Activated gamma-delta T cell treated with Interleukin-2 at 50 U/mL for 16 hours (primary cell): ENCODE measurements at regions not wholly inside any gene's neighbourhood (a gene's known extent, or its start where the extent isn't known, plus 50 kb on each side); places are given as distances from the start of the nearest gene placed in this dataset.
"Not testable (repeated sequence)": the region's sequence is repeated elsewhere in the genome, so short reads cannot be mapped to it uniquely, and the experiment has no call there.

Source experiments
- DNase-seq: peaks from one replicate; pipeline ENCODE4 v3.0.0-alpha.2; 2020

DNA sequence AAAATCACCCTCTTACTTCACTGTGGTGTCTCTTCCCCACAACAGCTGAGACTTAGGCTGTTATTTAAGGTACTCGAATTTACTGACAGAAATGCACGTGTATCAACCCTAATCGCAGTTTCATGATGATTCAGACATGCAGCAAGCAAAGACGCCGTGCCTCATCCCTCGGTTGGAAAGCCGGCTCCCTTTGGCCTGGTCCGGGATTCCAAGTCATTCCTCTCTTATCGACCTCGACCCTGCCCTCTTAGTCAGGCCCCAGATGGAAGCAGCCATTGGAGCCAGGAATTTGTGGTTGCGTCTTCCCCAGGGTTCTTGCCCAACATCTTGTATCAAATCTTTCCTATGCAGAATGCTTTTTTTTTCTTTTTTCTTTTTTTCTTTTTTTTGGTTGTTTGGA, 229.5 kb downstream of the GATA3 start:
- DNase-seq: no peak

DNA sequence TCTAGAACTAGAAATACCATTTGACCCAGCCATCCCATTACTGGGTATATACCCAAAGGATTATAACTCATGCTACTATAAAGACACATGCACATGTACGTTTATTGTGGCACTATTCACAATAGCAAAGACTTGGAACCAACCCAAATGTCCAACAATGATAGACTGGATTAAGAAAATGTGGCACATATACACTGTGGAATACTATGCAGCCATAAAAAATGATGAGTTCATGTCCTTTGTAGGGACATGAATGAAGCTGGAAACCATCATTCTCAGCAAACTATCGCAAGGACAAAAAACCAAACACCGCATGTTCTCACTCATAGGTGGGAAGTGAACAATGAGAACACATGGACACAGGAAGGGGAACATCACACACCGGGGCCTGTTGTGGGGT, 231.5 kb downstream of the GATA3 start:
- not testable (repeated sequence) for DNase-seq

DNA sequence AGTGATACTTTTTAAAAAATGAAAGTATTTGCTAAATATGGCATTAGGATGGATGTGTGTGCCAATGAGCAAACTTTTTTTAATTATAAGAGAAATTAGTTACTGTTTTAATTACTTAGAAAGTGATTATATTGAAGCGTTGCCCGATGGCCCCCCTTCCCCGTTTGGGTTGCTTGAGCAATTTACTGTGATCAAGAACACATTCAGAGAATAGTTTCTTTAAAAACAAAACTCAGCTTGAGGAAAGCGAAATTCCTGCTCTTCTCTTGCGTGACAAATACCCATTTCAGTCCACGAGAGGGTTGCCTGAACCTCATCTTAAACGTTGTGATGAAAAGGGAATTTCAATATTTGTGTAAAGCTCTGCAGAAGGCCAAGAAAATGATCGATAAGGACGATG, 234.1 kb downstream of the GATA3 start:
- DNase-seq: no peak

DNA sequence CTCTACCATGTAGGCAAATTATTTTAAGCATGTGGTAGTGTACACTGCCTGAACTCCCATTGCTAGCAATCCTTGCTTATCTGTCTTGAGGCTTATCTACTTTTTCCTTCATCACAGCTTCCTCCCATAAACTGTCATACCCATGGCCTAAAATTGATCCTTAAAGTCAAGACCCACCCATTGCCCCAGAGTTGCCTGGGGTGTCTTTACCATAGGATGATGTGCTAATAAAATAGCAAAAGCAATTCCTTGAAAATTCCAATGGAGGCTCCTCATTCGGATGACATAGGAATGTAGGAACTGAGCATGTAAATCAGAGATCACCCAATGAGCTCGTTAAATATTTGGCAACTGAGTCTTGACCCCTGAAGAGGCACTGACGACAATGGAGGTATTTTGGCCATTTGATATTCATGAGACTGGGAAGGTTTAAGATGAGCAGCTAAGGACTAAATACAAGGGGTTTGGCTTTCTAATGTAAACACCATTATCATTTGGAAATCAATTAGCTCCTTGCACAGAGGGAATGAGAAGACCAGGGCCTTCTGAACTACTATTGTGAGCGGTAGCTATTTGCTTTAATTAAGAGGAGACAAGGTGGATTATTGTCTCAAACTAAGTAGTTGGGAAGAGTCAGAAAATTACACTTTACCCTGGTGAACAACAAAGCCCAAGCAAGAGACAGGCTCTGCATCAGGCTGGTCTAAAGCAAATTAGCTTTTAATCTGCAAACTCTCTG, 234.9 kb downstream of the GATA3 start:
- no peak for DNase-seq

DNA sequence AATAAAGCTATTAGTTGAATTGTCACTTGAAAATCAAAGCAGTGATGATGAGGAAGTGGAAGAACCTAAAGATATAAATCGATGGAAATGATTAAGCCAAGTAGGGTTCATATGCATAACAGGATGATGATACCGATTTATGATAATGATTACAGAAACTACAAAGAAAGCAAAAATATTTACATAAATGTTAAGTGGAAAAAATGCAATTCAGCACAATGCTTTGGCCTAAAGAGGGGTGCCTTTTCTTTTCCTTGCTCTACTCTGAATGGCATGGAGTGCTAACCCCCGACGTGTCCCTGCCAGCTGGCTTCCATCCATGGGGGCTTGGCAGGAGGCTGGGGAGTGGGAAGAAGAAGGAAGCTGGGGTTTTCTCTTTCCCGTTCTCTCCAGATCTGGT, 240.3 kb downstream of the GATA3 start:
- no peak for DNase-seq

DNA sequence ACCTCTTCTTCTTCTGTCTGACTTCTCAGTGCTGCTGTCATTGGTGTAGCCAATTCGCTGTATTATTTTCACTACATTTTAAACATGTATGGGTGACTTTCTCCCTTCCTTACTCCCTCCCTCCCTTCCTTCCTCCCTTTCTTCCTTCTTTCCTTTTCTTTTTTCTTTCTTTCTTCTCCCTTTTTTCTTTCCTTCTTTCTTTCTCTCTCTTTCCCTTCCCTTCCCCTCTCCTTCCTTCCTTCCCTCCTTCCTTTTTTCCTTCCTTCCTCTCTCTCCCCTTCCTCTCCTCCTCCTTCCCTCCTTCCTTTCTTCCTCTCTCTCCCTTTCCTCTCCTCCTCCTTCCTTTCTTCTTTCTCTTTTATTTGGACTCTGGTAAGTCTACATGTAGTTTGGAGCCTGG, 240.8 kb downstream of the GATA3 start:
- DNase-seq: no peak

GRCh38 chr10:8296090-8296733, 241.7 kb downstream of the GATA3 start:
- no peak for DNase-seq

DNA sequence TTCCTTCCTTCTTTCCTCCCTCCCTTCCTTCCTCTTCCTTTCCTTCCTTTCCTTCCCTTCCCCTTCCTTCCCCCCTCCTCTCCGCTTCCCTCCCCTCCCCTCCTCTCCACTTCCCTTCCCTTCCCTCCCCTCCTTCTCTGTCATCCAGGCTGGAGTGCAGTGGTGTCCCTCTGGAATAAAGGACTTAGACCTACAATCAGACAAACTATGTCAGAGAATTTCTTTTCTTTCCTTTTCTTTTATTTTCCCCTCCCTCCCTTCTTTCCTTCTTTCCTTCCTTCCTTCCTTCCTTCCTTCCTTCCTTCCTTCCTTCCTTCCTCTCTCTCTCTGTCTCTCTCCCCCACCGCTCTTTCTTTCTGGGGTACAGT, 242.2 kb downstream of the GATA3 start:
- DNase-seq: no peak

- no peak for DNase-seq
These were observed 242.6 kb downstream of the GATA3 start for GRCh38 chr10:8297107-8297506.

- DNase-seq: no peak
These were observed 243.5 kb downstream of the GATA3 start for GRCh38 chr10:8297959-8298358.

GRCh38 chr10:8298896-8299570, 244.5 kb downstream of the GATA3 start:
- DNase-seq: no peak

DNA sequence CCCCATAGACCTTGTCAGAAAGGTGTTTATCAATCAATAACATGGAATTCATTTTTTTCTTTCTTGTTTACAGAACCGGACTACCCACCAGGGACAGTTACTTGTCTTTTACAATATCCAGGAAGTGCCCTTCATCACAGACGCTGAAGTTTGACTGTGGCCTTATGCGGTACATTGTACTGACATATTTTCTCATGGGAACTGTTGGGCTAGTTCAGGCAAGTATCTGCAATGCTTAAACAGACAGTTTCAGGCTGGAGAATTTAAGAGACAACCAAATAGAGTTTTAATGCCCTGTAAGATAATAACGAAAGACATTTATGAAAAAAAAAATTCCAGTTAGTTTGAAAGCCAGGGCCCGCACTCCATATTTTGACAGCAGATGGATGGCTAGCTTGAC, 246.4 kb downstream of the GATA3 start:
- DNase-seq: no peak

- no peak for DNase-seq
These were observed 246.8 kb downstream of the GATA3 start for GRCh38 chr10:8301333-8301732.

- no peak for DNase-seq
These were observed 247.3 kb downstream of the GATA3 start for GRCh38 chr10:8301831-8302230.

DNA sequence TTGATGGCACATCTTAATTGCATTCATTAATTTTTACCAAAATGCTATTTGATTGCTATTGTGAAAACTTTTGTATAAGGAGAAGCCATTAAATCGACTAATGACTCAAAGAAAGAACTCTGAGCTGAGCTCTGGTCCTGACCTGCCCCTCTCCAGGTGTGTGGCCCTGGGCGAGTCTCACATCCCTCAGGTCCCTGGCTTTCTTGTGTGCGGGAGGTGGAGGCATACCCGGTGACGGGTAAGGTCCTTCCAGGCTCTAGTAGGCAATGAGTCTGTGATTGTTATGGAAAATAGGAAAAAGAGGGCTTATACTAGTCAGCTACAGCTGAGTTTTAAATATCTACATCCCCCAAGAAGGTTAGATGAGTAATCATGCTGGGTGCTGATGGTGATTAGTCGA, 248.1 kb downstream of the GATA3 start:
- DNase-seq: no peak

- no peak for DNase-seq
These were observed 250.4 kb downstream of the GATA3 start for GRCh38 chr10:8304861-8305260.

DNA sequence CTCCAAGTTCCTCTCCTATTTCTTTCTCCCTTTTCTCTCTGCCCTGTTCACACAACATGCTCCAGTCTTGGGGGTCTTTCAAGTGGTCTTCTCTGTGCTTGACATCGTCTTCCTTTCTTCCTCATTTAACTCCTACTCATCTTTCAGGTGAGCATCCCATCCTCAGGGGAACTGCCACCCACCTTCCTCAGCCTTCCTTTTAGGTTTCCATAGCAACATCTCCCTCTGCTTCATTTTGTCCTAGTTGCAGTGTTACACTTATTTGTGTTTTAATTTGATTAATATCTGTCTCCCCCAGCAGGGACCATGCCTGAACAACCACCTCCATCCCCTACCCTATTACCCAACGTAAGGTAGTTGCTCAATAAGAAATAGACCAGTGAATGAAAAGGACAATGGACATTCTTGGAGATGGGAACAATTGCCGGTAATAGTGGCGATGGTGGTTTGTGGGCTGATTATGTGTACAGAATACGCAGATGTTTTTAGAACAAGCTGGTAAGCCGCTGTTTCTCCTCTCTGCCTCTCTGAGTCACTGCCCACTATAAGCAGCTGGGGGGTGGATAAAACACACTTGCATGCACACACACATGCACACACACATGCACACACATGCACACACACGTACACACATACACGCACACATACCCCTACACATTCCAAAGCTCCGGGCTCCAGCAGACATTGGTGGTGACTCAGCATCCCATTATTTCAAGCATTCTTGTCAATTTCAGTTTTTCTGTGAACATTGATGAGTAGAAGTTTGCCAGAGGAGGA, 251.6 kb downstream of the GATA3 start:
- DNase-seq: no peak

DNA sequence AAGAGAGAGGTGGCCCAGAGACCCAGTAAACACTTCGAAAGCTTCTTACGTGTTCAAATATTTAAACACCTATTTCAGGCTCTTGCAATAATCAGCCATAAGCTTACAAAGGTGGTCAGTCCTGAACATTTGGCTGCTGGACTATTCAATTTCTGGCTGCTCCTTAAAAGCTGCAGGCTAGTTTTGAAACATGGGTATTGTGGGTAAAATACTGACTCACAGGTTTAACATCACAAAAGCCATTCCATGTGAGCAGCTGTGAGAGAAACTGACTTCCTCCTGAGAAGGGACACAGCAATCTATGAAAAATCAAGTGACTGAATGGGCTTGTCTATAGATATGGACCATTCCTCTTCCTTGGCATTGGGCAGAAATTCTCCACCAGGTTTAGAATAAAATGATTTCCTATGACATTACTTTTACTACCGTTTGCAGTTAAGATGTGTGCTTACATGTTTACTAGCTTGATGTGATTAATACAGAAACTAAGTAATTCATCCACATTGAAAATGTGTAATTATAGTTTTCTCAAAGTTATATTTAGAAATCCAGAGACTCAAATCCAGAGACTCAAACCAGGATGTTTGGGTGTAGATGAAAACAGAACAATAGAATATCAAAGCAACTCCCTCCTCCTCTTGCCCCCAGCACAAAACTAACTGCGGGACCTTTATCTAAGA, 252.3 kb downstream of the GATA3 start:
- no peak for DNase-seq

GRCh38 chr10:8310930-8311329, 256.4 kb downstream of the GATA3 start:
- no peak for DNase-seq

DNA sequence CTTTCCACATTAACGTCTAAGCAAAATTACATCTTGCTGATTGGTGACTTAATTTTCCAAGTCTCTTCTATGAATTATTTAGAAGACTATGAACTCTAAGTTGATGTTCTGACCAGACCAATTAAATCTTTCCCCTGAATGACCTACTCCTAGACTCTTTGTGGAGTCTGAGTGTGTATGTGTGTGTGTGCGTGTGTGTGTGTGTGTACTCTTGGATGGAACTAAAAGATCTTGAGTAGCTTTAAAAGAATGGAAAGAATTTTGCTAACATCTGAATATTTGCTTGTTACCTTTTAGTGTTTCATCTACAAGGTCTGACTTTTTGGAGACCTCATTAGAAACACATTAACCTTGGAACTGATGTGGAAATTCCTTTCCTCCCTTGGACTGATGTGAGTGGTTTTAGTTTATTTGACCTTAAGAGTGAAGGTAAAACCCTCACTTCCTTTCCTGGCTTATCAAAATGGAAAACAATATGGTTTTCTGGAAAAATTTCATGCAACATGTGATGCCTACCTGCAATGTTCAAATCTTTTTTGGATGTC, 257.1 kb downstream of the GATA3 start:
- DNase-seq: no peak

GRCh38 chr10:8312079-8312478, 257.6 kb downstream of the GATA3 start:
- DNase-seq: no peak

DNA sequence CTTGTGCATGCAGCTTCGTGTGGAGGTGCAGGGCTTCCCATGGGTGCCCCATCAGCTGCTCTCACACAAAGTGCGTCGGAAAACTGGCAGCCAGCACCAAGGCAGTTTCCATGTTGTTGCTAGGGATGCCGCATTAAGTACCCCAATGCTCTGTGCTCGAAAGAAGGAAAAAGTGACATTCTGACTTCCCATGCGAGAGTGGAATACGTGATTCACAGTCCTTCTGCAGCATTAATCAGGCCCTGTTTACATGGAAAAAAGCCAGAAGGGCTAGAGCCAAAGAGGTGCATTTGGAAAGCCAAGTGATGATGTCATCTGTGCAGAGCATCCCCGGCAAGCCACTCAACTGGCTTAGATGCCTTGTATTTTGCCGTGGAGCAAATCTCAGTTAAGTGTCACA, 258.3 kb downstream of the GATA3 start:
- DNase-seq: no peak

- DNase-seq: no peak
These were observed 260.0 kb downstream of the GATA3 start for GRCh38 chr10:8314486-8314885.
